HEK293 (cell line): ENCODE measurements at regions not wholly inside any gene's neighbourhood (a gene's known extent, or its start where the extent isn't known, plus 50 kb on each side); places are given as distances from the start of the nearest gene placed in this dataset.

Experiments
- CTCF ChIP-seq: fragments of 450-650 bp; formaldehyde crosslinking; IDR thresholded peaks from 2 replicates; pipeline ENCODE4 v1.5.1; 2016; ENCODE audit warnings: missing biosample characterization, missing genetic modification characterization
- ZNF140 ChIP-seq: fragments of 450-650 bp; formaldehyde crosslinking; IDR thresholded peaks from 2 replicates; pipeline ENCODE4 v1.5.1; 2016; ENCODE audit warnings: missing biosample characterization, missing genetic modification characterization
- ZNF624 ChIP-seq: fragments of 450-650 bp; formaldehyde crosslinking; IDR thresholded peaks from 2 replicates; pipeline ENCODE4 v1.5.1; 2017; ENCODE audit warnings: missing biosample characterization, missing genetic modification characterization

GRCh38 chr13:53180684-53181083, 152.1 kb downstream of the OLFM4 start:
- TF ChIP-seq ZNF140 (no peak), CTCF (no peak), ZNF624 (tag by site-specific recombination) (no peak)
